Epithelial cell of esophagus (primary cell): ENCODE measurements at regions not wholly inside any gene's neighbourhood (a gene's known extent, or its start where the extent isn't known, plus 50 kb on each side); places are given as distances from the start of the nearest gene placed in this dataset.
A peak's percentile ranks its signal among the peaks of the same experiment; 100 is the strongest.

Experiments used
- DNase-seq: peaks from one replicate; pipeline ENCODE4 v3.0.0; 2010; ENCODE audit warnings: low read depth
- H3K4me3 ChIP-seq: 2 replicates; pipeline ENCODE4 v1.5.1; 2011; ENCODE audit warnings: mild to moderate bottlenecking, low read length, control low read depth
- CTCF ChIP-seq: IDR thresholded peaks from 2 replicates; pipeline ENCODE4 v1.5.1; 2011; ENCODE audit warnings: low read depth, mild to moderate bottlenecking, low read length, control low read depth, inconsistent platforms; ENCODE audit not compliant: insufficient read depth; ENCODE audit errors: missing control alignments

GRCh38 chr6:8637896-8638597 lies 202.7 kb upstream of the SLC35B3 start:
- TF ChIP-seq CTCF = no peak
- no peak overlapping the region for H3K4me3 ChIP-seq
- DNase-seq = no peak

- H3K4me3 ChIP-seq = no peak overlapping the region
- no peak for TF ChIP-seq CTCF
- DNase-seq = peak; percentile 79
These were observed 198.4 kb upstream of the SLC35B3 start for GRCh38 chr6:8633762-8634161.

- H3K4me3 ChIP-seq = no peak overlapping the region
- no peak for TF ChIP-seq CTCF
- DNase-seq = peak; percentile 32
These were observed 193.4 kb upstream of the SLC35B3 start for GRCh38 chr6:8628736-8629135.

GRCh38 chr6:8628063-8628462 lies 192.7 kb upstream of the SLC35B3 start:
- DNase-seq = peak; percentile 47
- H3K4me3 ChIP-seq = no peak overlapping the region

GRCh38 chr6:8627085-8627861 lies 191.9 kb upstream of the SLC35B3 start:
- H3K4me3 ChIP-seq = no peak overlapping the region
- TF ChIP-seq CTCF = no peak
- DNase-seq = peak; percentile 98

More at GRCh38 chr6:8628063-8628462, 192.7 kb upstream of the SLC35B3 start:
- TF ChIP-seq CTCF = no peak

GRCh38 chr6:8624665-8625064 lies 189.3 kb upstream of the SLC35B3 start:
- no peak overlapping the region for H3K4me3 ChIP-seq
- no peak for DNase-seq
- TF ChIP-seq CTCF = no peak
